ENCODE measurements at regions not wholly inside any gene's neighbourhood (a gene's known extent, or its start where the extent isn't known, plus 50 kb on each side); places are given as distances from the start of the nearest gene placed in this dataset.

DNA sequence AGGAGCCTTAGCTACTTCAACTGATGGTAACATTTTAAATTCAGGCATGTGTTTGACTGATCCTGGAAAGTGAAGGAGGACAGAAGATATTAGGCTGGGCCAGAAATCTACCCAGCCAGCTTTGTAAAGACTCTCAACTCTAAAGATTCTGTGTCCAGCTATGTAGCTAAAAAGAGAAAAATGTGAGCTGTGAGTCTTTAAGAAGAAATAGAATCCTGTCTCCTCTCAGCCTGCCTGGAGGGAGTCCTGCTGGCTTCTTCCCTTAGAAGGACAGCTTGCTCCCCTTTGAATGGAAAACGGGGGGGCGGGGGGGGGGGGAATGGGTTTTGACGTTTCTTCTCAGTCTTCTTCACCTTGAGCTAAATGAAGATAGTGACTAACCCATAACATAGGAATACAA lies 54.3 kb upstream of the INTU start:
- no peak for DNase-seq (ENCODE audit: extremely low read depth, low read depth, low spot score)

- no peak for DNase-seq (ENCODE audit: extremely low read depth, low read depth, low spot score)
These were observed 53.8 kb upstream of the INTU start for GRCh38 chr4:127578967-127579366.

DNA sequence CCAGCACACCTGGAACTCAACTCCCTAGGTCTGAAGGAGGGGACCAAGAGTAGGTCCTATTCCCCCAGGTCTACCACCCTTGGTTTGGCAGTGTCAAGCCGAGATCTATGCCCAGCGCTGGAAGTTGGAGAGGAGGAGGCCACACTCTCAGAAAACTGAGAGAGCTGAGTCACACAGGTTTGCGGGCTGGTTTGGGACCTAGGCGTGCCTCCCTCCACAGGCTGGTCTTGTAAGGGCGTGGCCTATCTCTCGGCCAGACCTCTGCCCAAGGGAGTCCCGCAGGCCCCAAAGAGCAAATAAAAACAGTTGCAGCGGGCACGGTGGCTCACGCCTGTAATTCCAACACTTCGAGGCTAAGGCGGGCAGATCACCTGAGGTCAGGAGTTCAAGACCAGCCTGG lies 52.9 kb upstream of the INTU start:
- no peak for DNase-seq (ENCODE audit: extremely low read depth, low read depth, low spot score)

DNA sequence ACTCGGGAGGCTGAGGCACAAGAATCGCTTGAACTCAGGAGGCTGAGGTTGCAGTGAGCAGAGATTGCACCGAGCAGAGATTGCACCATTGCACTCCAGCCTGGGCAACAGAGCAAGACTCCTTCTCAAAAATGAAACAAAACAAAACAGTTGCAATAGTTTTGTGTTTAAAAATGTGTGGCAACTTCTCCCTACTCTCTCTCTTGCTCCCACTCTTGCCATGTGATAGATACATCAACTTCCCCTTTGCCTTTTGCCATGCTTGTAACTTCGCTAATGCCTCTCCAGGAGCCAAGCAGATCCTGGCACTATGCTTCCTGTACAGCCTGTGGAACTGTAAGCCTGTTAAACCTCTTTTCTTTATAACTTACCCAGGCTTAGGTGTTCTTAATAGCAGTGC lies 52.5 kb upstream of the INTU start:
- no peak for DNase-seq (ENCODE audit: extremely low read depth, low read depth, low spot score)

DNA sequence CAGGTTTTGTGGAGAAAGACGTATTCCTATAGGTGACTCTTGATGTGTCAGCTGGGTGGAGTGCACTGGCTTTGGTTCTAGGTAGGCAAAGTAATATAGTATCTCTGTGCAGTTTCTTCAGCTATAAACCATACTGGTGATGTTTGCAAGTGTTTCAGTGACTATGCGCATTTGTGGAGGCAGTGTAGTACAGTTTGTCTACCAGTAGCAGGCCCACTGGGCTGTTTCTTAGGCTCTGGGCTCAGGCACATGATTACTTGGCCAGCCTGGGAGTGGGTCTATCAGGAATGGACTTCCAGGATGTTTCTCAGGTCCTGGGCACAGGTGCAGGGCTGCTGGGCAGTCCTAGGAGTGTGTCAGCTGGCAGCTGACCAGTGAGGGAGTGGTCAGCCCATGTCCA lies 51.9 kb upstream of the INTU start:
- no peak for DNase-seq (ENCODE audit: extremely low read depth, low read depth, low spot score)
